Upper lobe of left lung (tissue), 4 donors: ENCODE measurements at regions not wholly inside any gene's neighbourhood (a gene's known extent, or its start where the extent isn't known, plus 50 kb on each side); places are given as distances from the start of the nearest gene placed in this dataset.

Source experiments
- POLR2A ChIP-seq, 4 donors: fragments of 450-650 bp; IDR thresholded peaks; one replicate each; pipeline ENCODE4 v1.5.1; 2016 to 2017; ENCODE audit warnings: antibody characterized with exemption in 4 of 4, mild to moderate bottlenecking in 2 of 4
- POLR2AphosphoS5 ChIP-seq, 2 donors: sonication (generic); formaldehyde crosslinking; IDR thresholded peaks; one replicate each; pipeline ENCODE4 v1.5.1; 2017; ENCODE audit warnings: antibody characterized with exemption in 2 of 2
- TF ChIP-seq, protein P1 (sequence below), 6 experiments: fragments of 450-650 bp in 4 of 6; fragments of 200-600 bp in 2 of 6; sonication (generic) in 2 of 6; IDR thresholded peaks; one replicate each; pipeline ENCODE4 v1.5.1; 2016 to 2019; ENCODE audit warnings: antibody characterized with exemption in 6 of 6

DNA sequence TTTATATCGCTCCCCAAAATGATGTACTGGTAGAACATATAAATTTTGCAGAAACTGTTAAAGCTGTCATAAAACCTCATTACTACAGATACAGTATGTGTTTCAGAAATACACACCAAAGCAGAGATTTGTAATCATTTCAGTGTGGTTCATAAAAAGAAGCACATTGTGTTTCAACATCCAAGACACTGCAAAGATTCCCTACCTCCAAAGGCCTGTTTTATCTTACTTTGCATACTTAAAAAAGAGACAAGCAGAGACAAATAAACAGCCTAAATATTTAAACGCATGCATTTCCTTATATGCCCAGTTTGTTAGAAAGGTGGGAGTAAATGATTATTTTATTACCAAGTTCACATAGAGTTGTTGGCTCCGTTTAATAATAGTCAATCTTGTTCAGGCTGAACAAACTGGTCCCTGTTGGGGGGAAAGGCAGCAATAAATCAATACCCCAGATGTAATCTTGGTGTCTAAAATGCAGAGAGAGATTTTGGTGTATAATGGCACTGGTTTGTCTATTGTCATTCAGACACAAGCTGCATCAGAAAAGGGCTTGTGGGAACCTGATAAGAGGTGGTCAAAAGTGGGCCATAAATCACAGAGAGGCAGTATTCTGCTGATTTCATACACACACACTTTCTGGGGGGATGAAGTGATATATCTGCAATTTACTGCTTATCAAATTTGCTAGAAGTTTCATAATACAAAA lies 321.4 kb upstream of the ETAA1 start:
- TF ChIP-seq, protein P1, sequence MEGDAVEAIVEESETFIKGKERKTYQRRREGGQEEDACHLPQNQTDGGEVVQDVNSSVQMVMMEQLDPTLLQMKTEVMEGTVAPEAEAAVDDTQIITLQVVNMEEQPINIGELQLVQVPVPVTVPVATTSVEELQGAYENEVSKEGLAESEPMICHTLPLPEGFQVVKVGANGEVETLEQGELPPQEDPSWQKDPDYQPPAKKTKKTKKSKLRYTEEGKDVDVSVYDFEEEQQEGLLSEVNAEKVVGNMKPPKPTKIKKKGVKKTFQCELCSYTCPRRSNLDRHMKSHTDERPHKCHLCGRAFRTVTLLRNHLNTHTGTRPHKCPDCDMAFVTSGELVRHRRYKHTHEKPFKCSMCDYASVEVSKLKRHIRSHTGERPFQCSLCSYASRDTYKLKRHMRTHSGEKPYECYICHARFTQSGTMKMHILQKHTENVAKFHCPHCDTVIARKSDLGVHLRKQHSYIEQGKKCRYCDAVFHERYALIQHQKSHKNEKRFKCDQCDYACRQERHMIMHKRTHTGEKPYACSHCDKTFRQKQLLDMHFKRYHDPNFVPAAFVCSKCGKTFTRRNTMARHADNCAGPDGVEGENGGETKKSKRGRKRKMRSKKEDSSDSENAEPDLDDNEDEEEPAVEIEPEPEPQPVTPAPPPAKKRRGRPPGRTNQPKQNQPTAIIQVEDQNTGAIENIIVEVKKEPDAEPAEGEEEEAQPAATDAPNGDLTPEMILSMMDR (IDR thresholded peaks at IDR 0.05) = no peak
- TF ChIP-seq POLR2AphosphoS5 (IDR thresholded peaks at IDR 0.05) = no peak
- TF ChIP-seq POLR2A (IDR thresholded peaks at IDR 0.05) = no peak
